ENCODE measurements at regions not wholly inside any gene's neighbourhood (a gene's known extent, or its start where the extent isn't known, plus 50 kb on each side); places are given as distances from the start of the nearest gene placed in this dataset.
A peak's percentile ranks its signal among the peaks of the same experiment; 100 is the strongest.

DNA sequence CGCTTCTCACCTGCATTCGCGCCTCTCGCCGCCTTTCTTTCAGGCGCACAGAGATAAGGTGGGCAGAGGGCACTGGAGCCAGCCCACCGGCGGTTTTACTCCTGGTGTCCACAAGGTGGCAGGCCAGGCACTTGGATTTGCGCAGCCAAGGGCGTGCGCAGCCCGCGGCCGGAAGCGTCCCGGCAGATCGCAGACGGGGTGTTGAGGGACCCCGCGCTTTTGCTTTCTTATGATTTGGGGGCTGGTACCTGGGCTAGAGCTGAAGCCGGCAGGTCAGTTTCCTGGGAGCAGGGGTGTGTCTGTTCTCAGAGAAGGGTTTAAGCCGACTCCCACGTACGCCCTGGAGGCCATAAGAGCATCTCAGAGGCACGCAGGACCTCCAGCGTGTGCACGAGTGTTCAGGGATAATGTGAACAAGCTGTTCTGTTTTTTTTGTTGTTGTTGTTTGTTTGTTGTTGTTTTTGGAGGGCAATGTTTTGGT is 305.6 kb upstream of the CXCR4 start (continued):
- TF ChIP-seq, protein P1, sequence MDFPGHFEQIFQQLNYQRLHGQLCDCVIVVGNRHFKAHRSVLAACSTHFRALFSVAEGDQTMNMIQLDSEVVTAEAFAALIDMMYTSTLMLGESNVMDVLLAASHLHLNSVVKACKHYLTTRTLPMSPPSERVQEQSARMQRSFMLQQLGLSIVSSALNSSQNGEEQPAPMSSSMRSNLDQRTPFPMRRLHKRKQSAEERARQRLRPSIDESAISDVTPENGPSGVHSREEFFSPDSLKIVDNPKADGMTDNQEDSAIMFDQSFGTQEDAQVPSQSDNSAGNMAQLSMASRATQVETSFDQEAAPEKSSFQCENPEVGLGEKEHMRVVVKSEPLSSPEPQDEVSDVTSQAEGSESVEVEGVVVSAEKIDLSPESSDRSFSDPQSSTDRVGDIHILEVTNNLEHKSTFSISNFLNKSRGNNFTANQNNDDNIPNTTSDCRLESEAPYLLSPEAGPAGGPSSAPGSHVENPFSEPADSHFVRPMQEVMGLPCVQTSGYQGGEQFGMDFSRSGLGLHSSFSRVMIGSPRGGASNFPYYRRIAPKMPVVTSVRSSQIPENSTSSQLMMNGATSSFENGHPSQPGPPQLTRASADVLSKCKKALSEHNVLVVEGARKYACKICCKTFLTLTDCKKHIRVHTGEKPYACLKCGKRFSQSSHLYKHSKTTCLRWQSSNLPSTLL (IDR thresholded peaks at IDR 0.05) = no peak
- TF ChIP-seq ZNF778 (CRISPR knock-in tag; IDR thresholded peaks at IDR 0.05) (no peak), ZNF197 (CRISPR knock-in tag; IDR thresholded peaks at IDR 0.05; ENCODE audit: low read depth) (no peak), HNRNPL (IDR thresholded peaks at IDR 0.05; ENCODE audit: low read depth, low read length) (no peak), ZNF3 (CRISPR knock-in tag; IDR thresholded peaks at IDR 0.05) (no peak), KLF16 (IDR thresholded peaks at IDR 0.05) (peak; percentile 16; the same call in 1 of the 2 replicates), SMARCC2 (IDR thresholded peaks at IDR 0.05; ENCODE audit: low read depth) (no peak), SNRNP70 (optimal IDR thresholded peaks at IDR 0.05; ENCODE audit: low read depth, low read length) (no peak), CCNT2 (IDR thresholded peaks at IDR 0.05; ENCODE audit: borderline replicate concordance, extremely low read depth, insufficient read length, low read depth, low read length) (no peak), KLF10 (CRISPR knock-in tag; IDR thresholded peaks at IDR 0.05) (no peak), CBX2 (IDR thresholded peaks at IDR 0.05; ENCODE audit: insufficient read depth, low read length, poor library complexity, severe bottlenecking) (no peak), ZNF584 (CRISPR knock-in tag; IDR thresholded peaks at IDR 0.05; ENCODE audit: low read depth) (no peak), HNRNPLL (IDR thresholded peaks at IDR 0.05; ENCODE audit: low read depth, low read length, poor library complexity, severe bottlenecking) (peak; percentile 68)
- TF ChIP-seq, protein P2, sequence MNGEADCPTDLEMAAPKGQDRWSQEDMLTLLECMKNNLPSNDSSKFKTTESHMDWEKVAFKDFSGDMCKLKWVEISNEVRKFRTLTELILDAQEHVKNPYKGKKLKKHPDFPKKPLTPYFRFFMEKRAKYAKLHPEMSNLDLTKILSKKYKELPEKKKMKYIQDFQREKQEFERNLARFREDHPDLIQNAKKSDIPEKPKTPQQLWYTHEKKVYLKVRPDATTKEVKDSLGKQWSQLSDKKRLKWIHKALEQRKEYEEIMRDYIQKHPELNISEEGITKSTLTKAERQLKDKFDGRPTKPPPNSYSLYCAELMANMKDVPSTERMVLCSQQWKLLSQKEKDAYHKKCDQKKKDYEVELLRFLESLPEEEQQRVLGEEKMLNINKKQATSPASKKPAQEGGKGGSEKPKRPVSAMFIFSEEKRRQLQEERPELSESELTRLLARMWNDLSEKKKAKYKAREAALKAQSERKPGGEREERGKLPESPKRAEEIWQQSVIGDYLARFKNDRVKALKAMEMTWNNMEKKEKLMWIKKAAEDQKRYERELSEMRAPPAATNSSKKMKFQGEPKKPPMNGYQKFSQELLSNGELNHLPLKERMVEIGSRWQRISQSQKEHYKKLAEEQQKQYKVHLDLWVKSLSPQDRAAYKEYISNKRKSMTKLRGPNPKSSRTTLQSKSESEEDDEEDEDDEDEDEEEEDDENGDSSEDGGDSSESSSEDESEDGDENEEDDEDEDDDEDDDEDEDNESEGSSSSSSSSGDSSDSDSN (IDR thresholded peaks at IDR 0.05; ENCODE audit: borderline replicate concordance in 1 of 2, low read depth in 2 of 2, low read length in 2 of 2) = no peak
- TF ChIP-seq, protein P3, sequence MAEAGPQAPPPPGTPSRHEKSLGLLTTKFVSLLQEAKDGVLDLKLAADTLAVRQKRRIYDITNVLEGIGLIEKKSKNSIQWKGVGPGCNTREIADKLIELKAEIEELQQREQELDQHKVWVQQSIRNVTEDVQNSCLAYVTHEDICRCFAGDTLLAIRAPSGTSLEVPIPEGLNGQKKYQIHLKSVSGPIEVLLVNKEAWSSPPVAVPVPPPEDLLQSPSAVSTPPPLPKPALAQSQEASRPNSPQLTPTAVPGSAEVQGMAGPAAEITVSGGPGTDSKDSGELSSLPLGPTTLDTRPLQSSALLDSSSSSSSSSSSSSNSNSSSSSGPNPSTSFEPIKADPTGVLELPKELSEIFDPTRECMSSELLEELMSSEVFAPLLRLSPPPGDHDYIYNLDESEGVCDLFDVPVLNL (CRISPR knock-in tag; IDR thresholded peaks at IDR 0.05; ENCODE audit: low read depth) = no peak
- TF ChIP-seq, protein P4, sequence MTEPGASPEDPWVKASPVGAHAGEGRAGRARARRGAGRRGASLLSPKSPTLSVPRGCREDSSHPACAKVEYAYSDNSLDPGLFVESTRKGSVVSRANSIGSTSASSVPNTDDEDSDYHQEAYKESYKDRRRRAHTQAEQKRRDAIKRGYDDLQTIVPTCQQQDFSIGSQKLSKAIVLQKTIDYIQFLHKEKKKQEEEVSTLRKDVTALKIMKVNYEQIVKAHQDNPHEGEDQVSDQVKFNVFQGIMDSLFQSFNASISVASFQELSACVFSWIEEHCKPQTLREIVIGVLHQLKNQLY (CRISPR knock-in tag; conservative IDR thresholded peaks at IDR 0.05) = no peak
- TF ChIP-seq, protein P5, sequence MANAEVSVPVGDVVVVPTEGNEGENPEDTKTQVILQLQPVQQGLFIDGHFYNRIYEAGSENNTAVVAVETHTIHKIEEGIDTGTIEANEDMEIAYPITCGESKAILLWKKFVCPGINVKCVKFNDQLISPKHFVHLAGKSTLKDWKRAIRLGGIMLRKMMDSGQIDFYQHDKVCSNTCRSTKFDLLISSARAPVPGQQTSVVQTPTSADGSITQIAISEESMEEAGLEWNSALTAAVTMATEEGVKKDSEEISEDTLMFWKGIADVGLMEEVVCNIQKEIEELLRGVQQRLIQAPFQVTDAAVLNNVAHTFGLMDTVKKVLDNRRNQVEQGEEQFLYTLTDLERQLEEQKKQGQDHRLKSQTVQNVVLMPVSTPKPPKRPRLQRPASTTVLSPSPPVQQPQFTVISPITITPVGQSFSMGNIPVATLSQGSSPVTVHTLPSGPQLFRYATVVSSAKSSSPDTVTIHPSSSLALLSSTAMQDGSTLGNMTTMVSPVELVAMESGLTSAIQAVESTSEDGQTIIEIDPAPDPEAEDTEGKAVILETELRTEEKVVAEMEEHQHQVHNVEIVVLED (CRISPR knock-in tag; IDR thresholded peaks at IDR 0.05) = no peak
- TF ChIP-seq, protein P6, sequence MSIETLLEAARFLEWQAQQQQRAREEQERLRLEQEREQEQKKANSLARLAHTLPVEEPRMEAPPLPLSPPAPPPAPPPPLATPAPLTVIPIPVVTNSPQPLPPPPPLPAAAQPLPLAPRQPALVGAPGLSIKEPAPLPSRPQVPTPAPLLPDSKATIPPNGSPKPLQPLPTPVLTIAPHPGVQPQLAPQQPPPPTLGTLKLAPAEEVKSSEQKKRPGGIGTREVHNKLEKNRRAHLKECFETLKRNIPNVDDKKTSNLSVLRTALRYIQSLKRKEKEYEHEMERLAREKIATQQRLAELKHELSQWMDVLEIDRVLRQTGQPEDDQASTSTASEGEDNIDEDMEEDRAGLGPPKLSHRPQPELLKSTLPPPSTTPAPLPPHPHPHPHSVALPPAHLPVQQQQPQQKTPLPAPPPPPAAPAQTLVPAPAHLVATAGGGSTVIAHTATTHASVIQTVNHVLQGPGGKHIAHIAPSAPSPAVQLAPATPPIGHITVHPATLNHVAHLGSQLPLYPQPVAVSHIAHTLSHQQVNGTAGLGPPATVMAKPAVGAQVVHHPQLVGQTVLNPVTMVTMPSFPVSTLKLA (conservative IDR thresholded peaks at IDR 0.05) = no peak
